ENCODE measurements at regions not wholly inside any gene's neighbourhood (a gene's known extent, or its start where the extent isn't known, plus 50 kb on each side); places are given as distances from the start of the nearest gene placed in this dataset.

DNA sequence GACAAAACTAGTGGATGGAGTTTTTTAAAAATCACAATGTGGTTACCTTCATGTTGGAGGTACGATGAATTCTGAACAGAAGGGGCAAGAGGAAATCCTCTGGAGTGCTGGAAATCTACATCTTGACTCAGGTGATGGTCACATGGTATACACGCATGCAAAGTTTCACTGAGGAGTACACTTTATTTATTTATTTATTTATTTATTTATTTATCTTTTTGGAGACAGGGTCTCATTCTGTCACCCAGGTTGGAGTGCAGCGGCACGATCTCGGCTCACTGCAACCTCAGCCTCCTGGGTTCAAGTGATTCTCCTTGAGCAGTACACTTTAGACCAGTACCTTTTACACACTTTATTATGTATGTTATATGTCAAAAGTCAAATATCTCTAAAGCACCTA is 645.7 kb upstream of the DIPK2B start:
- POLR2A ChIA-PET, result interaction anchor here (0.6 kb wide), 1 partner anchor 331 kb away, joined by 3 read pairs; no protein-coding TSS in a partner anchor
- TF ChIP-seq, protein P1, sequence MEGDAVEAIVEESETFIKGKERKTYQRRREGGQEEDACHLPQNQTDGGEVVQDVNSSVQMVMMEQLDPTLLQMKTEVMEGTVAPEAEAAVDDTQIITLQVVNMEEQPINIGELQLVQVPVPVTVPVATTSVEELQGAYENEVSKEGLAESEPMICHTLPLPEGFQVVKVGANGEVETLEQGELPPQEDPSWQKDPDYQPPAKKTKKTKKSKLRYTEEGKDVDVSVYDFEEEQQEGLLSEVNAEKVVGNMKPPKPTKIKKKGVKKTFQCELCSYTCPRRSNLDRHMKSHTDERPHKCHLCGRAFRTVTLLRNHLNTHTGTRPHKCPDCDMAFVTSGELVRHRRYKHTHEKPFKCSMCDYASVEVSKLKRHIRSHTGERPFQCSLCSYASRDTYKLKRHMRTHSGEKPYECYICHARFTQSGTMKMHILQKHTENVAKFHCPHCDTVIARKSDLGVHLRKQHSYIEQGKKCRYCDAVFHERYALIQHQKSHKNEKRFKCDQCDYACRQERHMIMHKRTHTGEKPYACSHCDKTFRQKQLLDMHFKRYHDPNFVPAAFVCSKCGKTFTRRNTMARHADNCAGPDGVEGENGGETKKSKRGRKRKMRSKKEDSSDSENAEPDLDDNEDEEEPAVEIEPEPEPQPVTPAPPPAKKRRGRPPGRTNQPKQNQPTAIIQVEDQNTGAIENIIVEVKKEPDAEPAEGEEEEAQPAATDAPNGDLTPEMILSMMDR (IDR thresholded peaks at IDR 0.05; ENCODE audit: low read depth, low read length), result no peak
- Histone ChIP-seq H3K27ac (ENCODE audit: low read depth, low read length) (no peak overlapping the region), H3K27me3 (ENCODE audit: control insufficient read depth, insufficient read depth, low read length) (no peaks in the 10 kb centered on the region), H3K4me3 (ENCODE audit: low read depth, low read length) (no peak overlapping the region), H3K9me3 (ENCODE audit: control insufficient read depth, insufficient read depth, low read length) (no peaks in the 10 kb centered on the region)
- CTCF ChIA-PET, result interaction anchor here (1.5 kb wide), 1 partner anchor 22 kb away, joined by 5 read pairs; no protein-coding TSS in a partner anchor
- DNase-seq (ENCODE audit: low read depth, low spot score), result no peak

DNA sequence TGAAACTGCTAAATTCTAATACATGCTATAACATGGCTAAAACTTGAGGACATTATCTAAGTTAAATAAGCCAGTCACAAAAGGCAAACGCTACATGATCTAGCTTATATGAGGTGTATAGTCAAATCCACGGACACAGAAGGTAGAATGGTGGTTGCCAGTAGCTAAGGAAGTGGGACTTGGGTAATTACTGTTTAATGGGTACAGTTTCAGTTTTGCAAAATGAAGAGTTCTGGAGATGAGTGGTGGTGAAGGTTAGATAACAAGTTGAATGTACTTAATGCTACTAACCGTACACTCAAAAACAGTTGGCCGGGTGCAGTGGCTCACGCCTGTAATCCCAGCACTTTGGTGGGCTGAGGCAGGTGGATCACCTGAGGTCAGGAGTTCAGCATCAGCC is 644.5 kb upstream of the DIPK2B start:
- CTCF ChIA-PET, result no interaction called here
- no peak for DNase-seq (ENCODE audit: low read depth, low spot score)
- POLR2A ChIA-PET, result interaction anchor here (0.6 kb wide), 1 partner anchor 561 kb away, joined by 4 read pairs; no protein-coding TSS in a partner anchor
- TF ChIP-seq, protein P1 (IDR thresholded peaks at IDR 0.05; ENCODE audit: low read depth, low read length), result no peak
- Histone ChIP-seq H3K9me3 (ENCODE audit: control insufficient read depth, insufficient read depth, low read length) (no peaks in the 10 kb centered on the region), H3K4me3 (ENCODE audit: low read depth, low read length) (no peak overlapping the region), H3K27me3 (ENCODE audit: control insufficient read depth, insufficient read depth, low read length) (no peaks in the 10 kb centered on the region), H3K27ac (ENCODE audit: low read depth, low read length) (no peak overlapping the region)

DNA sequence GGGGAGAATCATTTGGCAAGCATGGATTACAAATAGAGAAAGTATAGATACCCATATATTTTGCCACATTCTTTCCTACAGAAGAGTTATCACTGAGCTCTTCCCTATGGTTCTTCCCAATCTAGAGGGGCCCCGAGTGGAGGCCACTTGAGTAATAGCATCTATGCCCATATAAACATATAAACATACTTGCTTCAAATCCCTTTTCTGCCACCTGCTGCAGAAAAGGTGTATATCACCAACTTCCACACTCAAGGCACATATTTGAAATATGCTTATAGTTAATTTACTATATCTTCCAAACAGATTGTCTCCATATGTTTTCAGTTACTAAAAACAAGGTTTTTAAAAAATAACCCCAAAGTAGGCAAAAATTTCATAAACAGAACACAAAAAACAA is 642.8 kb upstream of the DIPK2B start:
- no peak for DNase-seq (ENCODE audit: low read depth, low spot score)
- H3K4me3 ChIP-seq (ENCODE audit: low read depth, low read length), result no peak overlapping the region
- no peaks in the 10 kb centered on the region for H3K9me3 ChIP-seq (ENCODE audit: control insufficient read depth, insufficient read depth, low read length)
- H3K27me3 ChIP-seq (ENCODE audit: control insufficient read depth, insufficient read depth, low read length), result no peaks in the 10 kb centered on the region
- H3K27ac ChIP-seq (ENCODE audit: low read depth, low read length), result no peak overlapping the region
- CTCF ChIA-PET, result interaction anchor here (1.5 kb wide), 1 partner anchor 11 kb away, joined by 3 read pairs; no protein-coding TSS in a partner anchor
- POLR2A ChIA-PET, result no interaction called here
- TF ChIP-seq, protein P1 (IDR thresholded peaks at IDR 0.05; ENCODE audit: low read depth, low read length), result no peak

DNA sequence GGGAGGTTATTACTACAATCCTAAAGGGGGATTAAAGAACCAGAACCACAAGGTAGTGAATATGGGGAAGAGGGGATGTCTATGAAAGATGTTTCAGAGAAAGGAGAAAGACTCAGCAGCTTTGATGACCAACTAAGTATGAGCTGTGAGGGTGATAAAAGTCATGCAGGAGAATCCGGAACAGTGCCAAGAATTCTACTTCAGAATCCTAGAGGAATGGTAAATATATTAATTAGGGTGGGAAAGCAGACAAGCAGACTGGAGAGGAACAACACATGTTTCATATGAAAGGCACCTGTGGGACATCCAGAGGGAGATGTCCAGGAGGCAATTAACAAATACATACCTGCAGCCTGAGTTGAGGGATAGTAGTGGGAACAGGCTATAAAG is 642.2 kb upstream of the DIPK2B start:
- ChIA-PET POLR2A (no interaction called here), CTCF (no interaction called here)
- H3K9me3 ChIP-seq (ENCODE audit: control insufficient read depth, insufficient read depth, low read length), result no peaks in the 10 kb centered on the region
- no peak for DNase-seq (ENCODE audit: low read depth, low spot score)
- H3K27me3 ChIP-seq (ENCODE audit: control insufficient read depth, insufficient read depth, low read length), result no peaks in the 10 kb centered on the region
- H3K27ac ChIP-seq (ENCODE audit: low read depth, low read length), result no peak overlapping the region
- TF ChIP-seq, protein P1 (IDR thresholded peaks at IDR 0.05; ENCODE audit: low read depth, low read length), result no peak
- H3K4me3 ChIP-seq (ENCODE audit: low read depth, low read length), result no peak overlapping the region

DNA sequence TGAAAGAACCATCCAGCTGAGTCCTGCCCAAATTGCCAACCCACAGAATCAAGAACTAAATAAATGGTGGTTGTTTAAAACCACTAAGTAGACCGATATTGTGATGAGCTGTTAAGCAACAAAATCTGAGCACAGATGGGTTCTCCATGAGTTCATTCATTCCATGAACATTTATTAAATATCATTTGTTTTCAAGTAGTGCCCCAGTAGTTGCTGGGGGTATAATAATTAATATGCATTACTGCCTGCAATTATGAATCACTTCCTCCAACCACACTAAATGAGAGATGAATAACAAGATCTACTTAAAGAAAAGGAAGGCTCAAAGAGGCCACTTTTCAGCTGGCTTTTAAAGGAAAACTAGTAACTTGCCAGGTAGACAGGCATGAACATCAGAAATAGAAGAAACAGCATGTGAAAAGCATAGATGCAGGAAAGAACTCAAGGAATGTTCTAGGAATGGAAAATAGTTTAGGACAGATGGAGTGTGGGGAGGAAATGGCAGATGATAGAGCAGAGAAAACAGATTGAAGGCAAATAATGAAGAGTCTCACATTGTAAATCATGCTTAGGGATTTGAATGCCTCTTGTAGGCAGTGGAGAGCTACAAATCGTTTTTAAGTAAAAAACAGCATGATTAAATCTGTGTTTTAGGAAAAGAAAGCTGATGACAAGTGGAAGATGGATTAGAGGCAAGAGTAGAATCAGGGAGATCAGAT is 641.7 kb upstream of the DIPK2B start:
- POLR2A ChIA-PET, result no interaction called here
- no peaks in the 10 kb centered on the region for H3K9me3 ChIP-seq (ENCODE audit: control insufficient read depth, insufficient read depth, low read length)
- H3K4me3 ChIP-seq (ENCODE audit: low read depth, low read length), result no peak overlapping the region
- CTCF ChIA-PET, result no interaction called here
- no peaks in the 10 kb centered on the region for H3K27me3 ChIP-seq (ENCODE audit: control insufficient read depth, insufficient read depth, low read length)
- no peak overlapping the region for H3K27ac ChIP-seq (ENCODE audit: low read depth, low read length)
- DNase-seq (ENCODE audit: low read depth, low spot score), result no peak
- TF ChIP-seq, protein P1 (IDR thresholded peaks at IDR 0.05; ENCODE audit: low read depth, low read length), result no peak

Data from AG04450 (cell line).